Activated CD8-positive, alpha-beta T cell treated with anti-CD3 and anti-CD28 coated beads, Interleukin-2, amount 10 ng/mL, durations not matched to agents 7 days and 5 days (primary cell): ENCODE measurements at regions not wholly inside any gene's neighbourhood (a gene's known extent, or its start where the extent isn't known, plus 50 kb on each side); places are given as distances from the start of the nearest gene placed in this dataset.

Experiments used
- ATAC-seq: fragments of 150-1000 bp; cut with Tn5 transposase; one replicate; pipeline ENCODE4 v1.10.0; 2021; ENCODE audit warnings: moderate library complexity
- CTCF ChIA-PET: fragments of 350-600 bp; sonication (Branson Sonifier 250); formaldehyde crosslinking; loops from one replicate; lab custom pipeline; 2021; ENCODE audit warnings: antibody characterized with exemption; lab: Charles Lee
- POLR2A ChIA-PET: fragments of 350-600 bp; sonication (Branson Sonifier 250); formaldehyde crosslinking; loops from one replicate; lab custom pipeline; 2021; ENCODE audit warnings: antibody characterized with exemption; lab: Charles Lee
- DNase-seq: peaks from one replicate; pipeline ENCODE4 v3.0.0-alpha.2; 2020
- H3K27ac Mint-ChIP-seq: one replicate; pipeline ENCODE4 v1.8.0; 2021; ENCODE audit warnings: mild to moderate bottlenecking, mixed read lengths
- H3K27me3 Mint-ChIP-seq: one replicate; pipeline ENCODE4 v1.8.0; 2021; ENCODE audit warnings: low read depth, mixed read lengths
- H3K36me3 Mint-ChIP-seq: one replicate; pipeline ENCODE4 v1.8.0; 2021; ENCODE audit warnings: low read depth, mixed read lengths
- H3K4me1 Mint-ChIP-seq: one replicate; pipeline ENCODE4 v1.8.0; 2021; ENCODE audit warnings: low read depth, mixed read lengths
- H3K4me3 Mint-ChIP-seq: one replicate; pipeline ENCODE4 v1.8.0; 2021; ENCODE audit warnings: mild to moderate bottlenecking, mixed read lengths
- H3K9me3 Mint-ChIP-seq: one replicate; pipeline ENCODE4 v1.8.0; 2022; ENCODE audit warnings: mixed read lengths; ENCODE audit not compliant: insufficient read depth

DNA sequence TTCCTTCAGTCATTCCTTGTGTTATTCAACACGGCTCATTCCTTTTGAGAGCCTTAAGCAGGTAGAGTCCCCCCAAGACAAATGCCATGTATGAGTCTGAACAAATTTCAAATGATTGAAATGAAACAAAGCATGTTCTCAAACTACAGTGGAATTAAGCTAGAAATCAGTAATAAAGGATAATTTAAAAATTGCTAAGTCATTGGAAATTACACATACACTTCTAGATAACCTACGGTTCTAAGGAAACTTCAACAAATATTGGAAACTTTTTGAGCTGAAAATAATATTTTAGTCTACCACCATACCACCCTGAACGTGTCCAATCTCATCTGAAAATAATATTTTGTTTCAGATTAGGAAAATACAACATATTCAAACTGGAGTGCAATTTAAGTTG, 71.8 kb upstream of the UGP2 start:
- Mint-ChIP-seq H3K9me3 (peaks cover 4% of the 10 kb centered on the region), H3K4me1 (no peaks in the 10 kb centered on the region), H3K27me3 (peaks cover 2% of the 10 kb centered on the region), H3K4me3 (no peak overlapping the region), H3K27ac (no peak overlapping the region), H3K36me3 (no peaks in the 10 kb centered on the region)
- CTCF ChIA-PET: interaction anchor here (1.0 kb wide), 1 partner anchor 11 kb away, joined by 3 read pairs; no protein-coding TSS in a partner anchor
- DNase-seq (no peak), ATAC-seq (no peak)
- POLR2A ChIA-PET: no interaction called here

GRCh38 chr2:63772061-63772460, 69.6 kb upstream of the UGP2 start:
- H3K27me3 Mint-ChIP-seq: peaks cover 3% of the 10 kb centered on the region
- peaks cover 1% of the 10 kb centered on the region for H3K36me3 Mint-ChIP-seq
- no peaks in the 10 kb centered on the region for H3K9me3 Mint-ChIP-seq
- H3K4me1 Mint-ChIP-seq: no peaks in the 10 kb centered on the region
- ChIA-PET CTCF (no interaction called here), POLR2A (no interaction called here)
- ATAC-seq (no peak), DNase-seq (no peak)
- no peak overlapping the region for H3K27ac Mint-ChIP-seq
- H3K4me3 Mint-ChIP-seq: no peak overlapping the region

- peaks cover 1% of the 10 kb centered on the region for H3K36me3 Mint-ChIP-seq
- no peak overlapping the region for H3K27ac Mint-ChIP-seq
- peaks cover 5% of the 10 kb centered on the region for H3K27me3 Mint-ChIP-seq
- H3K4me1 Mint-ChIP-seq: no peaks in the 10 kb centered on the region
- H3K9me3 Mint-ChIP-seq: no peaks in the 10 kb centered on the region
- POLR2A ChIA-PET: no interaction called here
- DNase-seq: no peak
- ATAC-seq: no peak
- CTCF ChIA-PET: no interaction called here
- no peak overlapping the region for H3K4me3 Mint-ChIP-seq
Observed at GRCh38 chr2:63775191-63775590, 66.5 kb upstream of the UGP2 start.

- CTCF ChIA-PET: no interaction called here
- ATAC-seq (no peak), DNase-seq (no peak)
- Mint-ChIP-seq H3K4me3 (no peak overlapping the region), H3K9me3 (no peaks in the 10 kb centered on the region), H3K4me1 (no peaks in the 10 kb centered on the region), H3K27me3 (peaks cover 8% of the 10 kb centered on the region), H3K36me3 (peaks cover 1% of the 10 kb centered on the region), H3K27ac (no peak overlapping the region)
- POLR2A ChIA-PET: no interaction called here
Observed at GRCh38 chr2:63776382-63776781, 65.3 kb upstream of the UGP2 start.

- ATAC-seq (no peak), DNase-seq (no peak)
- no peak overlapping the region for H3K4me3 Mint-ChIP-seq
- H3K27me3 Mint-ChIP-seq: peaks cover 8% of the 10 kb centered on the region
- peaks cover 1% of the 10 kb centered on the region for H3K36me3 Mint-ChIP-seq
- ChIA-PET POLR2A (no interaction called here), CTCF (no interaction called here)
- H3K27ac Mint-ChIP-seq: no peak overlapping the region
- no peaks in the 10 kb centered on the region for H3K4me1 Mint-ChIP-seq
- H3K9me3 Mint-ChIP-seq: no peaks in the 10 kb centered on the region
Observed at GRCh38 chr2:63777816-63778215, 63.9 kb upstream of the UGP2 start.

- Mint-ChIP-seq H3K4me1 (no peaks in the 10 kb centered on the region), H3K27me3 (peaks cover 8% of the 10 kb centered on the region), H3K27ac (no peak overlapping the region), H3K4me3 (no peak overlapping the region), H3K36me3 (peaks cover 1% of the 10 kb centered on the region), H3K9me3 (no peaks in the 10 kb centered on the region)
- ChIA-PET POLR2A (no interaction called here), CTCF (no interaction called here)
- no peak for ATAC-seq
- DNase-seq: no peak
Observed at GRCh38 chr2:63778391-63778790, 63.3 kb upstream of the UGP2 start.

- ChIA-PET POLR2A (no interaction called here), CTCF (no interaction called here)
- no peaks in the 10 kb centered on the region for H3K4me1 Mint-ChIP-seq
- DNase-seq: no peak
- ATAC-seq: no peak
- no peak overlapping the region for H3K27ac Mint-ChIP-seq
- H3K4me3 Mint-ChIP-seq: no peak overlapping the region
- peaks cover 7% of the 10 kb centered on the region for H3K27me3 Mint-ChIP-seq
- no peaks in the 10 kb centered on the region for H3K9me3 Mint-ChIP-seq
- peaks cover 1% of the 10 kb centered on the region for H3K36me3 Mint-ChIP-seq
Observed at GRCh38 chr2:63780518-63781155, 61.1 kb upstream of the UGP2 start.

GRCh38 chr2:63784461-63784860, 57.2 kb upstream of the UGP2 start:
- ATAC-seq (no peak), DNase-seq (no peak)
- ChIA-PET POLR2A (no interaction called here), CTCF (no interaction called here)
- Mint-ChIP-seq H3K27ac (no peak overlapping the region), H3K4me1 (no peaks in the 10 kb centered on the region), H3K36me3 (no peaks in the 10 kb centered on the region), H3K9me3 (no peaks in the 10 kb centered on the region), H3K4me3 (no peak overlapping the region), H3K27me3 (peaks cover 3% of the 10 kb centered on the region)

DNA sequence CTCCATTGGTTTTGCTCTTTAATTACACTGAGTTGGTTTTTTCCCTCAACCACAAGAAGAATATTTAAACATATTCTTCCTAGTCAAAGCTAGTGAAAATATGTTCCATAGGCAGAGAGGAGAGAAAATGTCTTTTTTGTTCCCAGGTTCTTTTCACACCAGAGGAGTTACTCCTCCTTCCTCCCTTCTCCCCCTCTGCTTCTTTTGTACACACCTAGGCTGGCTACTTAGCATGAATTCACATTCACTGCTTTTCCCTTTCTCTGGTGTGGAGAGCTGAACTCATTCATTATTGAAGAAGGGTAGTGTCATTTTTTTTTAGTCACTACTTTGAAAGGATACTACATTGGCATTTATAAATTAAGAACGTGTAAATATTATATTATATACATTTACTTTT, 56.6 kb upstream of the UGP2 start:
- no peaks in the 10 kb centered on the region for H3K9me3 Mint-ChIP-seq
- POLR2A ChIA-PET: interaction anchor here (0.9 kb wide), 1 partner anchor 55 kb away, joined by 4 read pairs; no protein-coding TSS in a partner anchor
- no peaks in the 10 kb centered on the region for H3K36me3 Mint-ChIP-seq
- H3K27me3 Mint-ChIP-seq: peaks cover 4% of the 10 kb centered on the region
- ATAC-seq (no peak), DNase-seq (no peak)
- no peaks in the 10 kb centered on the region for H3K4me1 Mint-ChIP-seq
- CTCF ChIA-PET: no interaction called here
- H3K4me3 Mint-ChIP-seq: no peak overlapping the region
- H3K27ac Mint-ChIP-seq: no peak overlapping the region

DNA sequence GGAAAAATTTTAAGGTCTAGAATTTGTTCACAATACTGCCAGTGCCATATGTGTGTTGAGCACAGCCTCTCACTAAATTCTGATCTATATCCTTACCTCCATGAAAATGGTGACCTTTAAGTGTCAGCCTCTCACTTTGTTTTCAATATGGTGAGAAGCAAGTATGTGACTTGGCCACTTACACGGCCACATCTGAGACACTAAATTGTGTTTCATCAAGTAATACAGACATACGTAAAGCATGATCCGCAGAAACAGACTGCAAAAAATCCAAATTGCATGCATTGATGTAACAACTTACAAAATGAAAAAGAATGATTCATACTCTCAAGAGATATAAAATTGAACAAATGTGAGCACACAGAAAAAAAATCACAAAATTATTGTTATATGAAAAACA, 55.2 kb upstream of the UGP2 start:
- H3K4me1 Mint-ChIP-seq: no peaks in the 10 kb centered on the region
- ChIA-PET POLR2A (no interaction called here), CTCF (no interaction called here)
- no peaks in the 10 kb centered on the region for H3K9me3 Mint-ChIP-seq
- H3K27ac Mint-ChIP-seq: no peak overlapping the region
- H3K36me3 Mint-ChIP-seq: no peaks in the 10 kb centered on the region
- DNase-seq (no peak), ATAC-seq (no peak)
- H3K27me3 Mint-ChIP-seq: peaks cover 4% of the 10 kb centered on the region
- no peak overlapping the region for H3K4me3 Mint-ChIP-seq

GRCh38 chr2:63788071-63788470, 53.6 kb upstream of the UGP2 start:
- ATAC-seq (no peak), DNase-seq (no peak)
- peaks cover 4% of the 10 kb centered on the region for H3K4me1 Mint-ChIP-seq
- H3K27me3 Mint-ChIP-seq: peaks cover 6% of the 10 kb centered on the region
- ChIA-PET POLR2A (no interaction called here), CTCF (no interaction called here)
- no peaks in the 10 kb centered on the region for H3K36me3 Mint-ChIP-seq
- H3K9me3 Mint-ChIP-seq: no peaks in the 10 kb centered on the region
- H3K27ac Mint-ChIP-seq: no peak overlapping the region
- no peak overlapping the region for H3K4me3 Mint-ChIP-seq

DNA sequence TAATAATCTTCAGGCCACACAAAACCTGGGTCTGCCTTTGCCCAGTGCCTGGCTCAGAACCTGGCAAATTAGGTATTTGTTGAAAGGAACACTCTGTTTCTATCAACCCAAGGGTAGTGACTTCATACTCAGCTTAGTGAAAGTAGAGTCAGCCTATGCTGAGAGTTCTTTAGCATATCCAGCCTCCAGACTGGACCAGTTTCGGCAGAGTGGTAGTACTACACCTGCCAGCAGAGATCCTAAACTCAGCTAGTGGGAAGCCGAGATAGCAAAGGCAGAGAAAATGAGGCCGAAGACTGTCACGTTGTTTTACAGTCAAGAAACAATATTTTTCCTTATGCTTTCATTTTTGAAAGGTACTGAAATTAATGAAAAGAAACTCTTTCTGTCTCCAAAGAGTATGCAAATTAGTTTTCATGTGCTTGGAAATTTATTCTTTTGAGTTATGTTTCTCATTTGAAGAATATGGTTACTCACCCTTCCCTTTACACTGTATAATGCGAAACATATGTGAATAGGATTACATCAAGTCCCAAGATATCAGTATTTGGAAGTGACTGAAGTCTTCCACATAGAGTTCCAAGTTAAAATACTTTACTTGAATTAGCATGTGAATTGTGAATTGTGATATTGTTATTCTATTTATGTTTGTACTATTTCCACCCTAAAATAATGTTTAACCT, 52.2 kb upstream of the UGP2 start:
- H3K4me1 Mint-ChIP-seq: peaks cover 4% of the 10 kb centered on the region
- DNase-seq (no peak), ATAC-seq (no peak)
- peaks cover 6% of the 10 kb centered on the region for H3K27me3 Mint-ChIP-seq
- no peaks in the 10 kb centered on the region for H3K9me3 Mint-ChIP-seq
- ChIA-PET CTCF (no interaction called here), POLR2A (no interaction called here)
- H3K4me3 Mint-ChIP-seq: no peak overlapping the region
- no peaks in the 10 kb centered on the region for H3K36me3 Mint-ChIP-seq
- H3K27ac Mint-ChIP-seq: no peak overlapping the region
